AG08395 (cell line): ENCODE measurements at regions not wholly inside any gene's neighbourhood (a gene's known extent, or its start where the extent isn't known, plus 50 kb on each side); places are given as distances from the start of the nearest gene placed in this dataset.
A peak's percentile ranks its signal among the peaks of the same experiment; 100 is the strongest.

Experiments
- DNase-seq: peaks from one replicate; pipeline ENCODE4 v3.0.0; 2012; ENCODE audit warnings: mixed read lengths, low spot score

GRCh38 chr15:69744391-69745162 is 292.0 kb downstream of the RPLP1 start:
- no peak for DNase-seq

GRCh38 chr15:69747193-69747592 is 294.6 kb downstream of the RPLP1 start:
- DNase-seq, result no peak

DNA sequence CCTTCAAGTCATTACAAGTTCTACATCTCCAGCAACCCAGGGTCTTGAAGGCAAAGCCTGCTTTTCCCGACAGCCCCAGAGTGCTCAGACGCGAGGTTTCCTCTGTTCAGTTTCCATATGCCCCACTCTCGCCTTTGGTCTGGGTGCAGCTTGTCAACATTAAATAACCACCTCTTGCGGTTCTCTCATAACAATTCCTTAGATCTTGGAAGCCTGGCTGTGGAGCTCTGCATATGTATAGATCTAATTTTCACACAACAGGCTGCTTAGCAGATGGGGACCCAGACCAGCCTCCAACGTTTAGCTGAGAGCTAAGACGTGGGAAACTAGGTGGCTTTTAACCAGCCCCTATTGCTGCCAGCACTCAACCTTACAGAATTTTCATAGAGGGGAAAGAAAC is 295.5 kb downstream of the RPLP1 start:
- no peak for DNase-seq

- DNase-seq, result no peak
These were observed 296.1 kb downstream of the RPLP1 start for GRCh38 chr15:69748576-69749185.

- no peak for DNase-seq
These were observed 296.7 kb downstream of the RPLP1 start for GRCh38 chr15:69749274-69749673.

- DNase-seq, result no peak
These were observed 297.2 kb downstream of the RPLP1 start for GRCh38 chr15:69749797-69750196.

DNA sequence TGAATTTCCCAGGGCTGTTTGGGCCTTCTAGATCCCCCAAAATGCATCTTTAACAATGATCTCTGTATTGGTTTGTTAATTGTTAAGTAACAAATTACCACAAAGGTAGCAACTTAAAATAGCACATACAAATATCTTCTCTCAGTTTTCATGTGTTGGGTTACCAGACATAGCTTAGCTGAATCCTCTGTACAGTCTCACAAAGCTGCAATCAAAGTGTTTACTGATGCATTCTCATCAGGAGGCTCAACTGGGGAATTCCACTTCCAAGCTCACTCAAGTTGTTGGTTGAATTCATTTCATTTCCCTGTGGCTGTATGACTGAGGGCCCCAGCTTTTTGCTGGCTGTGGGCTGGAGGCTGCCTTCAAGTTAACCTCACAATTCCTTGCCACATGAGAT is 297.6 kb downstream of the RPLP1 start:
- DNase-seq, result no peak

GRCh38 chr15:69751147-69751546 is 298.5 kb downstream of the RPLP1 start:
- DNase-seq, result no peak

GRCh38 chr15:69751566-69751965 is 298.9 kb downstream of the RPLP1 start:
- DNase-seq, result peak; percentile 33

- no peak for DNase-seq
These were observed 301.2 kb downstream of the RPLP1 start for GRCh38 chr15:69753867-69754266.

DNA sequence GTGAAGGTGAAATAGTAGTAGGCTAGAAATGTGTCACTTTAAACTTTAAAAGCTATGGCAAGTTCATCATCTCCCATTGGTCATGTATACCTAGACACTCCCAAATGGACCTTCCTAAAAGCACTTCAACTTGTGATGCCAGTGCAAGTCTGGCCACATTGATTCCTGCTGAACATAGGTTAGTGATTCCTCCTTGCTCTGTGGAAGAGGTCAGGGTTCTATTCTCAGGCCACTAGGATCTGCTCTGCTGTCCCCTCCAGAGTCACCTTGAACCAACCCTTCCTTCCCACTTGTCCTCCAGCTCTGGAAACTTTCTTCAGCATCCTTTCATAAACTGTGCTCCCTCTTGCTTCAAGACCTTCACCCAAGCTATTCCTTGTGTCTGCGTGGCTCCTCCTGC is 301.7 kb downstream of the RPLP1 start:
- no peak for DNase-seq

DNA sequence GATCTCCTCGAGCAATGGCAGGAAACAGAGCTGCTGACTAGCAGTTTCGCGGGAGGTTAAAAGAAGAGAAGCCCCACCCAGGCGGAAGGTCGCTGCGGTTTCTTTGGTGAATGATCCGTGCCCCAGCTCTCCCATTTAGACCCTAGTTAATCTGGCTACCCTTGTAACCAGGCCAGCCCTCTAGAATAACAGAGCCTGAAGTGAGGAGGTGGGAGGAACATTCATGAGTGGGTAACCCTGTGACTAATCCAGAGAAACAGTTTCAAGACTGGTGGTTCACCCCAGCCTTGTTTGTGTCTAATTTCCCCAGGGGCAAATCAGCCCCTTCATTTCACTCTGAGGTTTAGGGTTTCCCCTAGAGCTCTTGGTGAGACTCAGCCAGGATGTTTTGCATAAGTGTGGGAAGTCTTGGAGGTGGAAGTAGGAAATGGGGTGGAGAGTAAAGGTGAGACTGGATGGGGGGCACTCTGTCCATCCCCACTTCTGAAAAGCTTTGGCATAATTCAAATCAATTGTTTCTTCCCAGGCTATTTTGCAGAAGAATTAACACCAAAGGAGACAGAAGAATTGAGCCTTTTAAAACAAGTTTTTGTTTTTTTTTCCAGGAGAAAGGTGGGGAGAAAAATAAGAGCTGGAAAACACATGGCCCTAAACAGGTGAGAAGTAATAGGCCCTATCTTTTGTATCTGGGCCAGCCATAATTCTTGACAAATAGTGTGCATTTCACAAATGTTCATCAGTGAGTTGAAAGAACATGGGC is 303.1 kb downstream of the RPLP1 start:
- DNase-seq, result no peak

DNA sequence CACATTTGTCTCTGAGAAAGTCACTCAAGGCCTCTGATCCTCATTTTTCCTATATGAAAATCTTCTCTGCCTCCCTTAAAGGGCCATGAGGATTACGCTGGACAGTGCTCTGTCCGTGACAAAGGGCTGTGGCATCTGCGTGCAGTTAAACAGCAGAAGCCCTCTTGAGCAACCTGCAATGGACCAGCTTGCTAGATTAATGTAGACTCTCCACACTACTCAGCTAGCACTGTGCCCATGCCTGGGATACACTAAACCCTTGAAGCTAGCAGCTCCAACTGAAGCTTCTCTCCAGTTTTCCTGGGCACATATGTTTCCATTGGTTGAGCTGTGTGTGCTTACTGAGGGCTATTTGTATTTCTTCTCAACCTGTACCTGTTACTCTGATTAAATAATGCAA is 303.8 kb downstream of the RPLP1 start:
- DNase-seq, result no peak

- no peak for DNase-seq
These were observed 304.6 kb downstream of the RPLP1 start for GRCh38 chr15:69757186-69757585.

DNA sequence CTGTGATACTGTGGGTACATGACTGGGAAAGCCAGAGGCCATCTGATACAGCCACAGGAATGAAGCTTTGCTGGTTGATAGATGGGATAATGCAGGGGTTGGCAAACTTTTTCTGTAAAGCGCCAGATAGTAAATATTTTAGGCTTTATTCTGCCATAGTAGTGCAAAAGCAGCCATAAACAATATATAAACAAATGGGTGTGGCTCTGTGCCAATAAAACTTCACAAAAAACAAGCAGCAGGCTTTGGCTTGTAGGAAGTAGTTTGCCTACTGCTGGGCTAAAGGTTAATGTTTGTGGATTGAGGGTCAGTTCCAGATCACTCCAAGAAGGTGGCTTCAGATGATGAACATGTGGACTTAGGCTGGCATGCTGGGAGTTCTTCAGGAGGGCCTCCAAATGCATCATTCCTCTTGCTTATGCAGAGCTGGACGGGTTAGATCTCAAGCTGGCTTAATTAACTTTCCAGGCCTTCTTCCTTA is 305.7 kb downstream of the RPLP1 start:
- peak; percentile 47 for DNase-seq

DNA sequence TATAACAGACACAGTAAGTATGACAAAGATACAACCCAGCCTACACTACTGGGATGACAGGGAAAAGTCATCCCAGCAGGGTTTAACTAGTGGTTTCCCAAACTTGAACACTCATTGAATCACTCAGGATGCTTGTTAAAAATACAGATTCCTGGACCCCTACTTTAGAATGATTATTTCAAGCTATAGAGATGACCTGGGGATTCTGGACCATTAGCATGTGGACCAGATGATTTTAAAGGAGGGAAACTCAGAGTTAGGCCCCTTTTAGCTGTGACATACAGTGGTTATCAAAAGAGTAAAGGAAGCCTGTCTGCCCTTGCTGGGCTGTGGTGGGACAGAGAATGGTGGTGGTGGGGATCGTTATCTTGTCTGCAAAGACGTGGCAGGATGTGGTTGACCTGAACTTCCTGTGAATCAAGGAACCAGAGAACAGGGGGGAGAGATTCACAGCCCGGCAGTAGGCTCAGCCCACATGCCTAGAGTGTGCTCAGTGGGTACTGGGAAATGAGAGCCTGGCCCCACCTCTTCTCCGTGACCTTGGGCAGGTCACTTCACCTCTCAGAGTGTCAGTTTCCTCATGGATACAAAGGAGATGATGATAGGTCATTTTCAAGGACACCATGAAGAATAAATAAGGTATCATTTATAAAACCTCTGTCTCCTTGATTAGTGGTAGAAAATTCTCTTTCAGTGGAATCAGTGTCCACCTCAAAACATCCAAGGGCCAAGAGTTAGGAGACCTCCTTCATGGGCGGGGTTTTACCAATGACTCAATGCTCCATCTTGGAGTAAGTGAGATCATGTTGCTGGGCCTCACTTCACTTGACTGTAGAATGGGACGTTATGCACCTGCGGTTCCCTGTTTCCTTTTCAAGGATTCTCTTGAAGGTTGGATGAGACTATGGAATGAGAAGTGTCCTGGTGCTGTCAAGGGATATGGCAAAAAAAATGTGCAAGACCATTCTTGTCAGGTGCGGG is 306.5 kb downstream of the RPLP1 start:
- no peak for DNase-seq

- no peak for DNase-seq
These were observed 307.7 kb downstream of the RPLP1 start for GRCh38 chr15:69760258-69760845.

GRCh38 chr15:69760890-69761568 is 308.4 kb downstream of the RPLP1 start:
- peak; percentile 98 for DNase-seq

DNA sequence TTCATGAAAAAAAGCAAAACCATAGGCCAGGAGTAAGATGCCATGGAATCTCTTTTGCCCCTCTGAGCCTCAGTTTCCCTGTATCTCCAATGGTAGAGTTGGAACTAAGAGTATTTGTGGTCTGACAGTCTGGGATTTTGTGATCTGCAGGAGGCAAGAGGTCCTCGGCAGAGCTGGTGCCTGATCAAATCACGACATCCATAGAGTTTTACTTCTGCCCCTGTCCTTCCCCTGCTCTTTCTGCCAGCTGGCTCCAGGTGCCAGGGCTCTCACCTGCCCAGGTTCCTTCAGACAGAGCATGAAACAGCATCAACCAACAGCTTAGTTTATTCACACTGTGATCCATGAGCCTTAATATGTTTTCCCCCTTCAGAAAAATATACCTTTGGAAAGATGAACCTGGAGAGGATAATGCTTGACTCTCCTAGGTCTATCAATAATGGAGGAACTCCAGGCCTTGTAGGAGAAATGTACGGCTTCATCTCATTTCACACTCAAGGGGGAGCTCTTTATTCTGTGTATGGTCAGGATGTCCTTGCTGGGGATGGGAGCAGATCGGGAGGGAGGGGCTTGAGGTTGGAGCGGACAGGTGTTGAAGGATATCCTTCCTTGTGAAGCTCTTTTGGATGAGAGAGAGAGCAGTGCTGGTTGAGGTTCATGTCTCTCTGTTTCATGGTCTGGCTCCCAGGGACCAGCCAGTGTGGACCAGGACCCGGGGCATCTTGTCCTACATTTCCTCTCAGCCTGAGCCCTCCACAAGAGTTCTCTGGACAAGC is 309.9 kb downstream of the RPLP1 start:
- DNase-seq, result no peak

GRCh38 chr15:69763831-69764230 is 311.2 kb downstream of the RPLP1 start:
- DNase-seq, result no peak
